22Rv1 (cell line): ENCODE measurements at regions not wholly inside any gene's neighbourhood (a gene's known extent, or its start where the extent isn't known, plus 50 kb on each side); places are given as distances from the start of the nearest gene placed in this dataset.
"Not testable (repeated sequence)": the region's sequence is repeated elsewhere in the genome, so short reads cannot be mapped to it uniquely, and the experiment has no call there.

Experiments used
- H3K27ac ChIP-seq: fragments of 450-650 bp; 2 replicates; pipeline ENCODE4 v1.5.1; 2017
- ZFX ChIP-seq: fragments of 450-650 bp; IDR thresholded peaks from 2 replicates; pipeline ENCODE4 v1.6.1; 2017; ENCODE audit warnings: antibody characterized with exemption, borderline replicate concordance
- TF ChIP-seq, protein P1 (sequence below): fragments of 450-650 bp; IDR thresholded peaks from 2 replicates; pipeline ENCODE4 v1.5.1; 2017; ENCODE audit warnings: mild to moderate bottlenecking

DNA sequence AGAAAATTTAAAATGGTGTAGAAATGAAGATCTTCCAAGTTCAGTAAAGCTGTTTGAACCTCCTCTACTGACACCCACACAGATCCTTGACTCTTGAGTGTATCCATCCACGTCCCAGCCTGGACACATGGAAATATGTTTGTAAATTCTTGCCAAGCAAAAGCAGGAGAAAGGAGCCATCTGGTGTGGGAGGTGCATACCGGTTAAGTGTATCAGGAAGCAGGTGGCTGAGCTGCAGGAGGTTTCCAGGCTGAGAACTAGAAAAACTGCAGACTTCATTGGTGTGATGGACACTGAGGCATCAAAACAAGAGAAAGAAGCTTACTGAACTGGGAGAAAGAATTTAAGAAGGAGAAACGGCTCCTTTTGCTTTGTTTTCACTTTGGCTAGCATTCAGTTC lies 229.9 kb upstream of the GRIK2 start:
- no peak overlapping the region for H3K27ac ChIP-seq
- TF ChIP-seq ZFX = no peak
- TF ChIP-seq, protein P1, sequence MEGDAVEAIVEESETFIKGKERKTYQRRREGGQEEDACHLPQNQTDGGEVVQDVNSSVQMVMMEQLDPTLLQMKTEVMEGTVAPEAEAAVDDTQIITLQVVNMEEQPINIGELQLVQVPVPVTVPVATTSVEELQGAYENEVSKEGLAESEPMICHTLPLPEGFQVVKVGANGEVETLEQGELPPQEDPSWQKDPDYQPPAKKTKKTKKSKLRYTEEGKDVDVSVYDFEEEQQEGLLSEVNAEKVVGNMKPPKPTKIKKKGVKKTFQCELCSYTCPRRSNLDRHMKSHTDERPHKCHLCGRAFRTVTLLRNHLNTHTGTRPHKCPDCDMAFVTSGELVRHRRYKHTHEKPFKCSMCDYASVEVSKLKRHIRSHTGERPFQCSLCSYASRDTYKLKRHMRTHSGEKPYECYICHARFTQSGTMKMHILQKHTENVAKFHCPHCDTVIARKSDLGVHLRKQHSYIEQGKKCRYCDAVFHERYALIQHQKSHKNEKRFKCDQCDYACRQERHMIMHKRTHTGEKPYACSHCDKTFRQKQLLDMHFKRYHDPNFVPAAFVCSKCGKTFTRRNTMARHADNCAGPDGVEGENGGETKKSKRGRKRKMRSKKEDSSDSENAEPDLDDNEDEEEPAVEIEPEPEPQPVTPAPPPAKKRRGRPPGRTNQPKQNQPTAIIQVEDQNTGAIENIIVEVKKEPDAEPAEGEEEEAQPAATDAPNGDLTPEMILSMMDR = no peak

DNA sequence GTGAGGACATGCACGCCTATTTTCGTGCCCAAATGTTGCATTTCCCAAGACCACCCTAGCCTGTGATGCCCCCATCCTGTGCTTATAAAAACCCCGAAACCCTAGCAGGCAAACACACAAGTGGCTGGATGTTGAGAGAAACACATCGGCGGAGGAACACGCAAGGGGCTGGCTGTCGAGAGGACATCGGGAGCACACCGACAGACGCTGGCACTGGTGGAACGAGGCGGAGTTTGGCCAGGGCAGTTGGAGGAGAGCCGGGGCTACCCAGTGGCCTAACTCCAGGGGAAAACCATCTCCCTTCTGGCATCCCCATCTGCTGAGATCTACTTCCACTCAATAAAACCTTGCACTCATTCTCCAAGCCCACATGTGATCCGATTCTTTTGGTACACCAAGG lies 225.9 kb upstream of the GRIK2 start:
- TF ChIP-seq, protein P1 = no peak
- TF ChIP-seq ZFX = no peak
- H3K27ac ChIP-seq = no peak overlapping the region

DNA sequence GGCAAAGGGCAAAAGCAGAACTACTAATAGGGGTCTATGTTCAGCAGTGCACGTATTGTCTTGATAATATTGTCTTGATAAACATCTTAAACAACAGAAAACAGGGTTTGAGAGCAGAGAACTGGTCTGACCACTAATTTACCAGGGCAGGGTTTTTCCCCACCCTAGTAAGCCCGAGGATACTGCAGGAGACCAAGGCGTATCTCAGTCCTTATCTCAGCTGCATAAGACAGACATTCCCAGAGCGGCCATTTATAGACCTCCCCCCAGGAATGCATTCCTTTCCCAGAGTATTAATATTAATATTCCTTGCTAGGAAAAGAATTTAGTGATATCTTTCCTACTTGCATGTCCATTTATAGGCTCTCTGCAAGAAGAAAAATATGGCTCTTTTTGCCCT lies 222.5 kb upstream of the GRIK2 start:
- H3K27ac ChIP-seq = not testable (repeated sequence)

DNA sequence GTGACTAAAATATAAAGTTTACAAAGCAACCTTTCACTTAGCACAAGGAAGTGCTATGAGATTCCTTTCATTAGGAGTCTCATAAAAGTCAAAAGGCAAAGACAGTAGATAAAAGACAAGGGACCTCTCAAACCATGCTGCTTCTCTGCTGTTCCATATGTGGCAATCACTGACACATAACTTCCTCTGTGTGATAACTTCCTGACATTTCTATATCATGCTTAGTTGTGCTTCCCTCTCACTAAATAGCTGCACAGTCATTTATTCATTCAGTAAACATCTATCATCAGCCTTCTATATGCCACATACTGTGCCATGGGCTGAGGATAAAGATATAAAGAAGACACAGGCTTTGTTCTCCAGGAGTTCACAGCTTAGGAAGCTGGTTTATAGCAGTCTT lies 214.8 kb upstream of the GRIK2 start:
- H3K27ac ChIP-seq = no peak overlapping the region
- TF ChIP-seq, protein P1 = no peak
- TF ChIP-seq ZFX = no peak

DNA sequence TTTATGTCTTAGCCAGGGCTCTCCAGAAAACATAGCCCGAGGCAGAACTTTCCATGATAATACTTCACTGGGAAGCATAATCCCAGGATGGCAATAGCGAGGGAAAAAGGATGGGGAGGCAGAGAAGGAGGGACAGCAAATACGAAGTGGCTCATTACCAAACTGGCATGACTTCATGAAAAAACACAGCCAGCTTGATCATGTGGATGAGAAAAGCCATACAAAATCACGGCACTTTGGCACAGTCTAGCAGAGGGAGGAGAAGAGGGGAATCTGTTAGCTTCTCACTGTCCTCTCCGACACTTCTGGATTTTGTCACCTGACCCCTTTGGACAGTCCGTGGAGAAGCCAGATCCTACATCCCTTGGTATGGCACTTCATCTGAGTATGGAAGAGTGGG lies 212.5 kb upstream of the GRIK2 start:
- H3K27ac ChIP-seq = no peak overlapping the region
- no peak for TF ChIP-seq ZFX
- TF ChIP-seq, protein P1 = no peak

DNA sequence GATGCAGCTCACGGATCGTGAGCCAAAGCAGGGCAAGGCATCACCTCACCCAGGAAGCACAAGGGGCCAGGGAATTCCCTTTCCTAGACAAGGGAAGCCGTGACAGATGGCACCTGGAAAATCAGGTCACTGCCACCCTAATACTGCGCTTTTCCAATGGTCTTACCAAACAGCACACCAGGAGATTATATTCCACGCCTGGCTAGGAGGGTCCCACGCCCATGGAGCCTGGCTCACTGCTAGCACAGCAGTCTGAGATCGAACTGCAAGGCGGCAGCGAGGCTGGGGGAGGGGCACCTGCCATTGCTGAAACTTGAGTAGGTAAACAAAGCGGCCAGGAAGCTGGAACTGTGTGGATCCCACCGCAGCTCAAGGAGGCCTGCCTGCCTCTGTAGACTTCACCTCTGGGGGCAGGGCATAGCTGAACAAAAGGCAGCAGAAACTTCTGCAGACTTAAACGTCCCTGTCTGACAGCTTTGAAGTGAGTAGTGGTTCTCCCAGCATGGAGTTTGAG lies 205.2 kb upstream of the GRIK2 start:
- not testable (repeated sequence) for H3K27ac ChIP-seq

DNA sequence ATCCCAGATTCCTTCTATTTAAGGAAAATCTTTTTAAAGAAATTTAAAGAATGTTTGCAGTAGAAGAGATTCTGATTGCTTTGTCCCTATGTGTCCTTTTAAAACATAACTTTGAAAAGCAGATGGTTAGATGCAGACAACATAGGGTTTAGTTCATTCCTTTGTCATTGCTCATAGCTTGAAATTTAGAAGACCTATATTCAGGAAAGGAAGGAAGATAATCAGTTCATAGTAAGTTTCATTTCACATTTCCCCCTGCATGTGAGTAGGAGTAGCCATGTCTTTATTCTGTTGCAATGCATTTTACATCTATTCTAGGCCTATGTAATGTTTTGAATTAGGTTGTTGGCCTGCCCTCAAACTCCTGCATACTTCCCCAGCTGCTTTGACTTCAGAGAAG lies 197.9 kb upstream of the GRIK2 start:
- no peak overlapping the region for H3K27ac ChIP-seq
- TF ChIP-seq, protein P1 = no peak
- TF ChIP-seq ZFX = no peak

DNA sequence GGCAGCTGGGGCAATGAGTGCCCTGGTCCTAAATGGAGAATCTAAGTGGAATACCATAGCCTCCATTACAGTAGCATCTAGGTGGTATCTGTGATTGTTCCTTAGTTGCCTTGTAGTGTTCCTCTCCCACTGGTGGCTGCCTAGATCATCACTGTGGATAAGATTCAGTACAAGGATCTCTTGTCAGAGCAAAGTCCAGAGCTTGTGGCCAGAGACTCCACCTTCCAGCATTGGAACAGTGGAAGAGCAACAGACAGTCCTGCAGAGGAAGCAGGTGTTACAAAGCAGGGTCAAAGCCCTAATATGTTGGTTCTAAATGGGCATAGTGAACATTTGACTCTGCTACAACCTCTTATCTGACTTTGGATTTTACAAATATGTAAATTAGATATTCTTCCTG lies 194.1 kb upstream of the GRIK2 start:
- TF ChIP-seq, protein P1 = no peak
- TF ChIP-seq ZFX = no peak

More for the DNA sequence above, 194.1 kb upstream of the GRIK2 start:
- H3K27ac ChIP-seq = no peak overlapping the region
